Nephron (organoid): ENCODE measurements at regions not wholly inside any gene's neighbourhood (a gene's known extent, or its start where the extent isn't known, plus 50 kb on each side); places are given as distances from the start of the nearest gene placed in this dataset.

ENCODE experiments used
- H3K27ac Mint-ChIP-seq, 3 experiments: 2 replicates each; pipeline ENCODE4 v1.8.0; 2020; ENCODE audit warnings: mixed read lengths in 3 of 3, mild to moderate bottlenecking in 2 of 3, moderate library complexity in 1 of 3
- H3K27me3 Mint-ChIP-seq: 2 replicates; pipeline ENCODE4 v1.8.0; 2021; ENCODE audit warnings: low read depth, mild to moderate bottlenecking, moderate library complexity, mixed read lengths
- H3K36me3 Mint-ChIP-seq: 2 replicates; pipeline ENCODE4 v1.8.0; 2020; ENCODE audit warnings: low read depth, mixed read lengths
- H3K4me1 Mint-ChIP-seq: 2 replicates; pipeline ENCODE4 v1.8.0; 2020; ENCODE audit warnings: mixed read lengths
- H3K4me3 Mint-ChIP-seq, 3 experiments: 2 replicates each; pipeline ENCODE4 v1.8.0; 2020; ENCODE audit warnings: mild to moderate bottlenecking in 3 of 3, mixed read lengths in 3 of 3, moderate library complexity in 2 of 3
- H3K9me3 Mint-ChIP-seq: 2 replicates; pipeline ENCODE4 v1.8.0; 2020; ENCODE audit warnings: mixed read lengths
- CTCF ChIP-seq, 3 experiments: fragments of 200-600 bp; sonication (generic); IDR thresholded peaks; one replicate each; pipeline ENCODE4 v1.5.0; 2021; ENCODE audit warnings: antibody characterized with exemption in 3 of 3; ENCODE audit not compliant: unreplicated experiment in 3 of 3

DNA sequence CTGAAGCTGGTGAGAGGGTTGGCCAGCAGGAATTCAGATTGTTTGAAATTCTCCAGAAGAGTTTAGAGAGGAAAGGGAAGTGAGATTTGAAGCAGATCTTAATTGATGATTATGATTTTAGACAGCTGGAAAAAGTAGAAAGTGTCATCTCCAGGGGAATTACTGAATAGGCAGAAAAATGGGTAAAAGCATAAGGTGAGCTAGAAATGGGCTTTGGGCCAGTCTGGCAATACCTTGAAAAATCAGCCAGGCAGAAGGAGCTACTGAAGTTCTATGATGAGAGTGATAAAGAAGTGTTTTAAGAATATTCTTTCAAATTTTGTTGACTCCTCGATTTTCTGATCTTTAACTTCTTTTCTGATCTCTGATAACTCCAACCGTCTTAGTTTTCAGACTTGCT is 172.9 kb upstream of the CCDC150 start:
- Mint-ChIP-seq H3K4me1 (no peaks in the 10 kb centered on the region), H3K36me3 (no peaks in the 10 kb centered on the region)

DNA sequence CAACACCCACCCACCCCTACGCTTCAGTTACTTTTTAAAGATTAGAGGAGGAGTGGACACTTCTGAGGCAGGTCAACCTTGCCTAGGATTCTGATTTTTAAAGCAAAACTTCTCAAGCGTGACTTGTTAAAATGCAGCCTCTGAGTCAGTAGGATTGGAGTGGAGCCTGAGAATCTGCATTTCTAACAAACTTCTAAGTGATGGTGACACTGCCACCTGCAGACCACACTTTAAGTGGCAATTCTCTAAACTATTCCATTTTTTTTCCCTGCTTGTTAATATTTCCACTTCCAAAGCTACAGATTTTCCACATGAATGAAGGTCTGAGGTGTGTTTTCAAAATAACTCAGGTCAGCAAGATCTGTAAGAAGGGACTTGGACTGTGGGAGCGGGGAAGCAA is 171.1 kb upstream of the CCDC150 start:
- Mint-ChIP-seq H3K27ac (peak overlapping the region in 2 of 3 experiments; percentile 58 to 76), H3K9me3 (no peaks in the 10 kb centered on the region), H3K27me3 (no peaks in the 10 kb centered on the region), H3K4me3 (no peak overlapping the region), H3K4me1 (no peaks in the 10 kb centered on the region), H3K36me3 (no peaks in the 10 kb centered on the region)
- peak in 1 of 3 experiments; percentile 46 for TF ChIP-seq CTCF (IDR thresholded peaks at IDR 0.05; ENCODE audit: unreplicated experiment in 3 of 3)

More for the DNA sequence above, 172.9 kb upstream of the CCDC150 start:
- TF ChIP-seq CTCF (IDR thresholded peaks at IDR 0.05; ENCODE audit: unreplicated experiment in 3 of 3) = no peak
- Mint-ChIP-seq H3K27me3 (no peaks in the 10 kb centered on the region), H3K4me3 (no peak overlapping the region), H3K27ac (peak overlapping the region in 1 of 3 experiments; percentile 37), H3K9me3 (no peaks in the 10 kb centered on the region)

- H3K27me3 Mint-ChIP-seq = peaks cover 3% of the 10 kb centered on the region
- H3K4me3 Mint-ChIP-seq = no peak overlapping the region
- peaks cover 12% of the 10 kb centered on the region for H3K4me1 Mint-ChIP-seq
- H3K36me3 Mint-ChIP-seq = no peaks in the 10 kb centered on the region
- H3K27ac Mint-ChIP-seq = no peak overlapping the region
- no peak for TF ChIP-seq CTCF (IDR thresholded peaks at IDR 0.05; ENCODE audit: unreplicated experiment in 3 of 3)
- no peaks in the 10 kb centered on the region for H3K9me3 Mint-ChIP-seq
These were observed 165.9 kb upstream of the CCDC150 start for GRCh38 chr2:196473617-196474016.

- H3K36me3 Mint-ChIP-seq = no peaks in the 10 kb centered on the region
- H3K4me3 Mint-ChIP-seq = no peak overlapping the region
- no peak for TF ChIP-seq CTCF (IDR thresholded peaks at IDR 0.05; ENCODE audit: unreplicated experiment in 3 of 3)
- H3K27ac Mint-ChIP-seq = no peak overlapping the region
- no peaks in the 10 kb centered on the region for H3K9me3 Mint-ChIP-seq
- peaks cover 13% of the 10 kb centered on the region for H3K4me1 Mint-ChIP-seq
- H3K27me3 Mint-ChIP-seq = peaks cover 3% of the 10 kb centered on the region
These were observed 163.9 kb upstream of the CCDC150 start for GRCh38 chr2:196475611-196476010.

DNA sequence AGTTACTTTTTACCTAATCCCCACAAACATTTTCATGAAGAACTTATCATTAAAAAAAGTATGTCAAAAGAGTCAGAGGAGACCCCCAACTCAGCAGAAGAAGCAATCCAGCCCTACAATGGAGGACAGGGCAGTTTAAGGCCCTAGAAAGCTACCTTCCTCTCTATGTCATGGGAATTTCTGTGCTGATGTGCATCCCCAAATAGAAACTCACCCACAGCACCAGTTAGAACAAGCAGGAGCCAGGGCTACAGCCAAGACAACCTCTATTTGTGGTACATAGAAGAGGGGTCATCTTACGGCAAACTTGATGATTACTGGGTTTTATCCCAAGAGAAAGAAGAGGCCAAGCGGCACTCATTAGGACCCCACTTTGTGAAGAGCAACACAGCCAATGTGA is 160.9 kb upstream of the CCDC150 start:
- no peak overlapping the region for H3K4me3 Mint-ChIP-seq
- no peaks in the 10 kb centered on the region for H3K36me3 Mint-ChIP-seq
- no peaks in the 10 kb centered on the region for H3K9me3 Mint-ChIP-seq
- peaks cover 3% of the 10 kb centered on the region for H3K27me3 Mint-ChIP-seq
- no peak for TF ChIP-seq CTCF (IDR thresholded peaks at IDR 0.05; ENCODE audit: unreplicated experiment in 3 of 3)
- H3K27ac Mint-ChIP-seq = no peak overlapping the region
- H3K4me1 Mint-ChIP-seq = peaks cover 15% of the 10 kb centered on the region

DNA sequence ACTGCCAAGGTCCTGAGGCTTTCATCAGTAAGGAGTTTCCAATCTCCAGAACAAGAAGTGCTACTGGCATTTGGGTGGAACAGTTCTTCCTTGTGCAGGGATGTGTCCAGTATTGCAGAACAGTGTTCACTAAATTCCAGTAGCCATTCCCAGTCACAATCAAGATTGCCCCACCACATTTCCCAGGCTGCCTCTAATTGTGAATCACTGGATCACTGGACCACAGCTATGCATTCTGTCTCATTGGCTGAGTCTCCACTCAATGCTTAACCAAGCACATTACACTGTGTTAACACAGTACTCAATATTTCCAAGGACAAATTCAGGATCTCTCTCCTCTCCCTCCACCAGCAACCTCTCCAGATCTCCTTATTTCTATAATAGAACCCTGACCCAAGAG is 160.2 kb upstream of the CCDC150 start:
- Mint-ChIP-seq H3K36me3 (no peaks in the 10 kb centered on the region), H3K9me3 (no peaks in the 10 kb centered on the region), H3K4me1 (peaks cover 8% of the 10 kb centered on the region), H3K27ac (no peak overlapping the region), H3K4me3 (no peak overlapping the region), H3K27me3 (peaks cover 3% of the 10 kb centered on the region)
- no peak for TF ChIP-seq CTCF (IDR thresholded peaks at IDR 0.05; ENCODE audit: unreplicated experiment in 3 of 3)
